Keratinocyte (primary cell): ENCODE measurements at regions not wholly inside any gene's neighbourhood (a gene's known extent, or its start where the extent isn't known, plus 50 kb on each side); places are given as distances from the start of the nearest gene placed in this dataset.

Source experiments
- EZH2 ChIP-seq: IDR thresholded peaks from one replicate; pipeline ENCODE4 v1.6.1; 2012; ENCODE audit warnings: inconsistent platforms, mild to moderate bottlenecking, low read length, moderate library complexity
- TF ChIP-seq, protein P1 (sequence below), 3 experiments: IDR thresholded peaks in 1 of 3; conservative IDR thresholded peaks in 1 of 3; optimal IDR thresholded peaks in 1 of 3; 2 replicates in 2 of 3; 3 replicates in 1 of 3; pipeline versions ENCODE3 to v1.5.1; 2011; ENCODE audit warnings: low read length in 3 of 3, mild to moderate bottlenecking in 3 of 3, moderate library complexity in 2 of 3, control low read depth in 1 of 3, inconsistent platforms in 1 of 3; ENCODE audit not compliant: insufficient read depth in 2 of 3; ENCODE audit errors: extremely low read depth in 1 of 3

DNA sequence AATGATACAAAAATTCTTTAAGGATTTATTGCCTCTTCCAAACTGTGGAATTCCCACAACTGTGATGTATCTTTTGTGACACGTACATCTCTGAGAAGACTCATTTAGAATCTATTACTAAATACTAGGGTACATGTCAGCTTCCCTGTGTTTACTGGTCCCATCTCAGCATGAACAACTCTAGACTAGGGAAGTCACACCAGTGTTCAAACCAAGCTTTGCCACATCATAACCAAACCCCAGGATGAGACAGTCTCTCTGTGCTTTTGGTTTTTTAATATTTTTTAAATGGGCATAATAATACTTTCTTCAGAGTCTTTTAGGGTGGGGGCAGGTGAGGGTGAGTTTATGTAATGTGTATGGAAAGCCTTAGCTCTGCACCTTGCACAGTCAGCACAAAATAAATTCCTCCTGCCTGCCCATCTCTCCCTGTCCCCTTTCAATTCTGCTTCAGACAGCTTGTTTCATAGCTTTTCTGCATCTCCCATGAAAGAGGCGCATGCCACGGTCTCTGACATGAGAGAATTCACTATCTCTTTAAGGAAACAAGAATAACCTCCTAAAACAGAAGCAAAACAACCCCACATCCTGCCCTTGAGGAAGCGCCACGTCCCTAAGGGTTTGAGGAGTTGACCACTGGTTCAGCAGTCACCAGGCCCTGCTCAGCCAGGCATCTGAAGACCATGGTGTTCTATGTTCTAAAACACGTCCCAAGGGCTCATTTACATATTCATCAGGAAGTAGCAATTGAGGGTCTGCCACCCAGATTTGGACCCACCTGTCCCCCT lies 174.5 kb downstream of the USP12 start:
- TF ChIP-seq, protein P1, sequence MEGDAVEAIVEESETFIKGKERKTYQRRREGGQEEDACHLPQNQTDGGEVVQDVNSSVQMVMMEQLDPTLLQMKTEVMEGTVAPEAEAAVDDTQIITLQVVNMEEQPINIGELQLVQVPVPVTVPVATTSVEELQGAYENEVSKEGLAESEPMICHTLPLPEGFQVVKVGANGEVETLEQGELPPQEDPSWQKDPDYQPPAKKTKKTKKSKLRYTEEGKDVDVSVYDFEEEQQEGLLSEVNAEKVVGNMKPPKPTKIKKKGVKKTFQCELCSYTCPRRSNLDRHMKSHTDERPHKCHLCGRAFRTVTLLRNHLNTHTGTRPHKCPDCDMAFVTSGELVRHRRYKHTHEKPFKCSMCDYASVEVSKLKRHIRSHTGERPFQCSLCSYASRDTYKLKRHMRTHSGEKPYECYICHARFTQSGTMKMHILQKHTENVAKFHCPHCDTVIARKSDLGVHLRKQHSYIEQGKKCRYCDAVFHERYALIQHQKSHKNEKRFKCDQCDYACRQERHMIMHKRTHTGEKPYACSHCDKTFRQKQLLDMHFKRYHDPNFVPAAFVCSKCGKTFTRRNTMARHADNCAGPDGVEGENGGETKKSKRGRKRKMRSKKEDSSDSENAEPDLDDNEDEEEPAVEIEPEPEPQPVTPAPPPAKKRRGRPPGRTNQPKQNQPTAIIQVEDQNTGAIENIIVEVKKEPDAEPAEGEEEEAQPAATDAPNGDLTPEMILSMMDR (optimal IDR thresholded peaks at IDR 0.05 in 1 of 3, IDR thresholded peaks at IDR 0.05 in 1 of 3, conservative IDR thresholded peaks at IDR 0.05 in 1 of 3; ENCODE audit: extremely low read depth in 1 of 3, insufficient read depth in 2 of 3, low read length in 3 of 3): no peak
- no peak for TF ChIP-seq EZH2
